HG03103 (cell line): ENCODE measurements at regions not wholly inside any gene's neighbourhood (a gene's known extent, or its start where the extent isn't known, plus 50 kb on each side); places are given as distances from the start of the nearest gene placed in this dataset.

Experiments
- ATAC-seq: cut with Tn5 transposase; IDR thresholded peaks from one replicate; pipeline ENCODE4 v1.9.1; 2021; ENCODE audit warnings: low read depth; ENCODE audit not compliant: unreplicated experiment

GRCh38 chr10:62647375-62648092 is 157.0 kb upstream of the ADO start:
- ATAC-seq = no peak

DNA sequence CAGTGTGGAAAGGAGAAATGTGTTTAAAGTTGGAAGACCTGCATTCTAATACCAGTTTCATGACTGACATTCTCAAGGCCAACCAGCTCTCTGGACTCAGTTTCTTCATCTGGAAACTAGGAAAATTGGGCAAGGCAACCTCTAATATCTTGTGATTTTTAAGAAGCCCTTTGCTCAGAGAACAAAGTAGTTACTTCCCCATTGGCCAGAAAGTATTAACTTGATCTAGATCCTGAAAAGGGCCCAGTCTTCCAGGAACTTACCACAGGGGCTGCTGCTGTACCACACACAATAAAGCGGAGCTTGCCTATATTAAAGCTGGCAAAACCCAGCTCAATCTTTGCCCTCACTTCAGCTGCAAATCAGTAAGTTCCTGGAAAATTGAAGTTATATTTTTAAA is 155.6 kb upstream of the ADO start:
- ATAC-seq = no peak

DNA sequence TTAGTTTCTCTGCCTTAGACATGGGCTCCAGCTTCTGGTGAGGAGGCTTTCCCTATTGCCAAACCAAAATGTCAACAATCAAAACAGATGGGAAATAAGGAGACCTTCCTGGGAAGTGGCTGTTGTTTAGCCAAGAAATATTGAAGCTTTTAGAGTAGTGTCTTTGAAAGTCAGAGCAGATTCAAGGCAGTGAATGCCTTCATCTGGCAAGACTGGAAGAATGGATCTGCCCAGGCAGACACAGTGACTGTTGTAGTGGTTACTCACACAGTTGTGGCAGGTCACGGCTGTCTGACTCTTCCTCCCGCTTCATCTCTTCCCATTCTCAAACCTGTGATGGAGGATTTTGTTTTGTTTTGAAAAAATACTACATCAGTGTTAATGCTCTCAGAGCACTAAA is 154.1 kb upstream of the ADO start:
- no peak for ATAC-seq

DNA sequence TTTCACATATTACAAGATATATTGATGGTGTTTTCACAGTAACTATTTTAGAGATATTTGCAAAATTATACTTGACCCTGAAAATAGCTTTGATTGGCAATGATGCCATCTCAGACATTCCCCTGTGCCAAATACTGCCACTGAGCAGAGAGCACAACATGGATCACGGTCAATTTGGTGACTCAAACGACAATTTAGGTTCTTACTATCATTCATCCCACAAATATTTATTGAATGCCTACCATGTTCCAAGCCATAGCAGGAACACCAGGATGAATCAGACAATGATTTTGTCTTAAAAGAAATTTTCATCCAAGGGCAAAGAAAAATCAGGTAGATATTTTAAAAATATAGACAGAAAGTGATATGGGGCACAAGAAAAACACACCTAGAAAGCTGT is 153.2 kb upstream of the ADO start:
- no peak for ATAC-seq

DNA sequence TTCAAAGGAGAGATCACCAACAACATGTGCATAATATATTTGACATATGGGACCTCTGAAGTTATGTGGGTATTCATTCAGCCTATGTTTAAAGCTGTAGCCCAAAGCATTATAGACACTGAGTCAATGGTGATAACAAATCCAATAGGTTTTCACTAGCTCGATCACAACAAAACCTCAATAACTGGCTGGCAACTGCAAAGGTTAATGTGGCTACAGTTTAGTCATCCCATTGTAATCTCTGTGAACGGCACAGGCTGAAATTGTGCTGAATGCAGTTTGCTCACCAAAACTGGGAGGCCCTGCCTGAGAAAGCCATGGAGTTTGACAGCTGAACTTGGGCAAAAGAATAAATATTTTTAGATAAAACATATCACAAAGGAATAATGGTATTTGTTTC is 152.4 kb upstream of the ADO start:
- ATAC-seq = no peak

DNA sequence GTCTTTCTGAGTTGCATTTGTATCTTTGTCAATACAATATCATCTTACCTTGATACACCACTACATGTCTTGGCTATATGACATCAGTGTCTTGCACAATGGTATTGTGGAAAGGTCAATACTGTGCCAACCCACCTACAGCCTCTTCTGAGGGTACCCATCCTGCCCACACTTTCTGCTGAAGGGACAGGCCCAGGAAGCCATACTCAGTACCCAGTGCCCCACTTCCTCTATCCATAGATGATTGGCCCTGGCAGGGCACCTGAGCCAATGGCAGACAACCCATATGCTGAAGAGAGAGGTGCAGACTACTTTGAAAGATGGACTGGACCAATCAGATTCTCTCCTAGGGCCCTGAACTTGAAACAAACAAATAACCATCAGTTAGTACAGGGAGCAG is 152.0 kb upstream of the ADO start:
- ATAC-seq = no peak

GRCh38 chr10:62653254-62653653 is 151.3 kb upstream of the ADO start:
- peak; percentile 76 for ATAC-seq

GRCh38 chr10:62654966-62655336 is 149.6 kb upstream of the ADO start:
- ATAC-seq = no peak

DNA sequence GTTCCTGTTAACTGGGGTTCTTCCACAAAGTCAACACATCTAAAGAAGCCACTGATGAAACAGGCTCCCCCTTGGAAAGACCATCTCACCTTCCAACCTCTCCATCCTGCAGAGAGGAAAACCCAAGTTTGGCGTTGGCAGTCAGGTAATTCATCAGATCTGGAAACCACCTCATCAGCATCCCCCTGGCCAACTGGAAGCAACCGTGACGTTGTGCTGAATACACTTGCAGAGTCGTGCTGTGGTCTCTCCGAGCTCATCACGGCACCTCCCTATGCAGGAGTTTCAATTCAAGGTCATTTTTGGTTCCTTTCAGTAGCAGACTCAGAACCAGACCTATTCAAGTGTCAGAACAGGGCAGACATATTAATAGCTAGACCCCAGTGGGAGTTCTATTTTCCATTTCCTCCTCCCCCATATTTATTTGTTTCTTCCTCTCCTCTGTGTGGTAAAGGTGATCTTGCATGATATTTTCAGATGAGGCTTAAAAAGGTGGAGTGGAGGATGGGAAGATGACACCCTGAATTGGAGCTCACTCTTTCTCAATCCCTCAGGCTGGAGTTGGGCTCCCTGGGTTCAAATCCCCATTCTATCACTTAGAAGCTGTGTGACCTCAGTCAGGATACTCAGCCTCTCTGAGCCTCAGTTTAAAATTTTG is 149.1 kb upstream of the ADO start:
- ATAC-seq = peak; percentile 76

- no peak for ATAC-seq
Measured at GRCh38 chr10:62657244-62657835, 147.2 kb upstream of the ADO start.

DNA sequence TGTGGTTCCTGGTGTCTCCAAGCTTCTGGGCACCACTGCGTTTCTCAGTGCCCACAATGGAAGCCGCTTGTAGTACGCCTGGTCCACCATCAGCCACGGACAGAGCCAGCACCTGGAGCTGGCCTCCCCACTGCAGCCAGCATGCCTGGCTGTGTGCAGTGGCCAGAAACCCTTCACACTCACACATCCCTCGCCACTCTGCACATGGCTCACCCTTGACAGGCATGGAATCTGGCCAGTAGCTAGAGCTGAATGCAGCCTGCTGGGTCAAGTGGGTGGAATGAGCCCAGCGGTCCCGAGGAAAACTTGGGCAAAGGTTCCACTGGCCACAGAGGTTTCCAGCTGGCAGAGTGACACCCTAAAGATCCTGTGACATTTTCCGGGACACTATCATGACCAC is 146.0 kb upstream of the ADO start:
- ATAC-seq = no peak

DNA sequence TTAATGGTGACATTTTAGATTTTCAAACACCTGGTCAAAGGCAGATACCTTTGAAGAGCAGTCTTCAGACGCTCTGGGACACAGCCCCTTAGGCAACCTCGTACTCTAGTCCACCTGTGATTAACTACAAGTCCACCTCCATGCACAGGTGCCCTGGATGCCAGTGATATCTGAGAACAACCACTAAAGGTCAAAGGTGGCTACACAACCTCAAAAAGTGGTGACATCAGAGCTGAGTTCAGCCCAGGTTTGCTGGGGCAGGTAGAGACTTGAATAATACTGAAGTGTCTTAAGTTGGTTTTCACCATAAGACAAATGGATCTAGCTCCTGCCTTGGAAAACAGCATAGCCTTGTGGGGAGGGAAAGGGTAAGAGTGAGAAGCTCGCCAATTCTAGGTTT is 143.4 kb upstream of the ADO start:
- no peak for ATAC-seq

DNA sequence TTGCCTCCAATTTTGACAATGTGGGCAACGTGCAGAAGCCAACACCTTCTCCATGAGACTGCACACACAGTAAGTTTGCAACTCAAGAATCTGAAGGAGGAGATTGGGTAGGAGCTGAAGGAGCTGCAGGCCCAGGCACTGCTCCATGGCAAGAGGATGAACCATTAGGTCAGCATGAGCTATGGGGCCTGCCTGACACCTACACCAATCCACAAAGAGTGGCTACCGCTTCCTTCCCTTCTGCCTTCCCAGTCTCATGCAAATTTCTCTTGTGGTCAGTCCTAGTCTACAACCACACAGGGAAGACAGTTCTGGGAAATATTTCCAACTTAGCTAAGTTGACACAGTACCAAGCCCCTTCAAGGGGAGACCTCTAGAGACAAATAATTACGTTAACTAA is 142.0 kb upstream of the ADO start:
- ATAC-seq = no peak

DNA sequence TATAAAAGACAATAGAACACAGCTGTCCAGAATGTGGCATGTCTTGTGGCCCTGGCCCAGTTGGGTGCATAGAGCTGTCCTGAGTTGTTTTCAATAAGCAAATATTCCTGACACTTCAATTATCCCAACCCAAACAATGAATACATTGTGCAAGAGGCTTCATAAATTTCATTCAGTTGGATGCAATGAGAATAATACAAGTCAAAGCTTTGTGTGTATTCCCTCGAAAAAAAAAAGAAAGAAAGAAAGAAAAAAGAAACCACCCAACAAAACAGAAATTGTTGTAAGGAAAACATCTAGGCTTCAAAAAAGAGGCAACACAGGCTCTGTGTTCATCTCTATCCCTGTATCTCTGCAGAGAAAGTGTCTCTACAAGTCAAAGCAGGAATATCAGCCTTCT is 138.7 kb upstream of the ADO start:
- ATAC-seq = no peak

DNA sequence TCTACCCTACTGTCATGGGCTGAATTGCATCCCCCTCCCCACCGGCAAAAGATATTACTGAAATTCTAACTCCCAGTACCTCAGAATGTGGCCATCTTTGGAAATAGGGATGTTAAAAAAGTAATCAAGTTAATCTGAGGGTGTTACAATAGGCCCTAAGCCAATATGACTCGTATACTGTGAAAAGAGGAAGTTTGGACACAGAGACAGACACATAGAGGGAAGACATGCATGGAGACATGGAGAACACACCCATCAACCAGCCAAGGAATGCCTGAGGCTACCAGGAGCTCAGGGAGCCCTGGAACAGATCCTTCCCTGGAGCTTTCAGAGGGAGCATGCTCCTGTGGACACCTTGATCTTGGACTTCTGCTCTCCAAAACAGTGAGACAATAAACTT is 138.2 kb upstream of the ADO start:
- ATAC-seq = no peak

GRCh38 chr10:62669341-62669740 is 135.2 kb upstream of the ADO start:
- ATAC-seq = no peak

DNA sequence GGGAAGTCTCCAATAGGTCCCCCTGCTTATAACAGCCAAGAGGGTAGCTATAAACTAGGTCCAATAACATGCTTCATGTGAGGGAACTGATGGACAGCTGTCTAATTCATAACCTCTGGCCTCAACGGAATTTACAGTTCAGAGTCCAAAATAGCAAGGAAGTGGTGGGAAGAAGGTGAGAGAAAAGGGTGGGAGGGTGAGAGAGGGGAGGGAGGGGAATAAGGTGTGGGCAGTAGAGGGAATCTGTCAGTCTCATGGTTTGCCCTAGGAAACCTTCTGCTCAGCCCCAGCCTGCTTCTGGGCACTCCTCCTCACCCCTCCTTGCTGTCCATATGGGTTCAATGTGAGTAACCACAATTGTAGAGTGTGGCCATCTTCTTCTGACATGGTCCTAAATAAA is 133.4 kb upstream of the ADO start:
- ATAC-seq = no peak

DNA sequence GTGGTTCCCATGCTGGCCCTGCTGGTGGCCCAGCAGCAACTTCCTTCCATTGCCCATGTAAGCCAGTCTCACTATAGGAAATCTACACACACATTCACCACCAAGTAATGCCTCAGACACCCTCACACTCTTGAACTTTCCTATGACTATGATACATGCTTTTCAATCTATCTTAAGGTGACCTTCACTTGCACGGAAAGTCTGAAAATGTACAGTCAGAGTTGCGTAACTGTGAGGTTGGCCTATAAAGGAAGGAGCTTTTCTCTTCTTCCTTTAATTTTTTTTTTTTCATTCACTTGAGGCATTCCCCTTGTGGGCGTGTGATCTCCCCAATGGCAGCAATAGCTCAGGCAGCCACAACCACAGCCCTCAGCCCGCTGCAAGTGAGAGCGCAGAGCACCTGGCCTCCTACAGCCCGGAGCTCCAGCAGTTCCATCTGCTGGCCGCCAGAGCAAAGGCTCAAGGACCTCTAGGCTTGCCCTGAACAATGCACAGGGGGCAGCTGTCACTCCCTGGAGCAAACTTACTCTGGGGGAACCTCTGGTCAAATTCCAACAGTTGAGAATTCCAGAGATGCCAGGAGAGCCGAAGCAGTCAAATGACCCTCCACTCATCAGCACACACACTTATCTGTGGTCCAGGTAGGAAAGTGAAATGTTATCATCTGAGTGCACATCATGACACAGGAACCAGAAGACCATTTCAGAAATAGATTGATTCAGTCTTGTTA is 123.1 kb upstream of the ADO start:
- peak; percentile 98 for ATAC-seq

DNA sequence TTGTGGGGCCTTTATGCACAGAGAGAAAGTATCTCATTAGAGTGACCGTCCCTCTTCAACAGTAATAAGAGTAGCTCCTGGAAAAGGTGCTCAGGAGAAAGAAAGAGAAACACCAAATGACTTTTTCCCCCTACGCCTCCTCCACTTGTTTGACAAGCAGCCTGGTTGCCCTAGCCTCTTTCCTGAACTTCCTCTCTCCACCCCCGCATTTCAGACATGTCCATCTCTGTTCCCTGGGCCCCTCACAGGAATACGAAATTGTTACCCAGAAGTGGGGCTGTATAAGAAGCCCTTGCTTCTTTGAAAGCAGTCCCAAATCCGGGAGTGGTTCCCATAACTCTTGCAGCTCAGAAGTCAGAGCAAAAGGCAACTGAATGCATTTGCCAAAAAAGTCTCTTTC is 119.6 kb upstream of the ADO start:
- ATAC-seq = no peak

DNA sequence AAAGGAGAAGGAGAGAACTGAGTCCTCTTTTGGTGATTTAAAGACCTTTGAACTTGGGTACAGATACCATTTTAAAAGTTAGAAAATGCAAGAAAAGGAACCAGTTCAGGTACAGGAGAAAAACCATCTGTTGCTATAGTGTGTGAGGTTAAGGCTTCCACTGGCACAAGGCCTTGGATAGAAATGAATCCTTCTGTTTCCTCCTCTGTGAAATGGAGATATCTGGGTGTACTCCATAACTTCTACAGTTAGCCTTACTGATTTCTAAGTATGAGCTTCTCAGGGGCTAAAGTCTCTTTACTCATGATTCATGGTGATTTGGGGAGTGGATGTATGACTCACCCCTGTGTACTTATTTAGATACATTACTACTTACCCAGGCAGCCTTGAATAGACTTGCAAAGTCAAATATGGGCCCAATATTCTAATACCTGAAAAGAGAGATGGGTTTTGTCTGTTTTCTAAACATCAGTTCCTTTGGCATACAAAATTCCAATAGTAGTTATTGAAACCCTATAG is 117.2 kb upstream of the ADO start:
- no peak for ATAC-seq

DNA sequence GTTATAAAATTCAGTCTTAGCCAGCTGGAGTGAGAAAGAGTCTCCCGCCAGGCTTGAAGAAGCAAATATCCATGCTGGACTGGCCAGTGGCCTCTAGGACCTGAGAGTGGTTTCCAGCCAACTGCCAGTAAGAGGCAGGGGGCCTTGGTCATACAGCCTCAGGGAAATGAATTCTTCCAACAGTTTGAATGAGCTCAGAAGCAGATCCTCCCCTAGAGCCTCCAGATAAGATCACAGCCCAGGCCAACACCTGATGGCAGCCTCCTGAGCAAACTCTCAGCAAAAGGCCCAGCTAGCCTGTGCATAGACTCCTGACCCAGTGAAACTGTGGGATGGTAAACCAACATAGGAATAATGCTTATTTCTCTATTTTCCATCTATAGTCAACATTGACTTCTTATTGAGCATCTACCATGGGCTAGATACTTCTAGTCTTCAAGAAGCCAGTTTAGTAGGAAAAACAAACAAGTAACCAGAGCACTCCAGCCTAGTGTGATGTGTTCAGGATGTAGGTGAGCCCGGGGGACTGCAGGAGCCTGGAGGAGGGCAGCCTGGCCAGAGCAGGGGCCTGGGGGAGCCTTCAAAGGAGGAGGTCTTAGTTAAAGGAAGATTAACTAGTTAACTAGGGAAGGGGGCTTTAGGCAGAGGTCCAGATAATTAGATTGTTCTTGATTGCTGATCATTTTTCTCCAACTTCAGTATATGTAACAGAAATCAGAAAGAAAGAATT is 115.4 kb upstream of the ADO start:
- ATAC-seq = no peak
